ENCODE measurements at regions not wholly inside any gene's neighbourhood (a gene's known extent, or its start where the extent isn't known, plus 50 kb on each side); places are given as distances from the start of the nearest gene placed in this dataset.
"Not testable (repeated sequence)": the region's sequence is repeated elsewhere in the genome, so short reads cannot be mapped to it uniquely, and the experiment has no call there.

DNA sequence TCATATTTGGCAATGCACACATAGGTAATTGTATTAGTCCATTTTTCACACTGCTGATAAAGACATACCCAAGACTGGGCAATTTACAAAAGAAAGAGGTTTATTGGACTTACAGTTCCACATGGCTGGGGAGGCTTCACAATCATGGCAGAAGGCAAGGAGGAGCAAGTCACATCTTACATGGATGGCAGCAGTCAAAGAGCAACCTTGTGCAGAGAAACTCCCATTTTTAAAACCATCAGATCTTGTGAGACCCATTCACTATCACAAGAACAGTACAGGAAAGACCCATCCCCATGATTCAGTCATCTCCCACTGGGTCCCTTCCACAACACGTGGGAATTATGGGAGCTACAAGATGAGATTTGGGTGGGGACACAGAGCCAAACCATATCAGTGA is 123.2 kb downstream of the KBTBD2 start:
- not testable (repeated sequence) for TF ChIP-seq ZNF232, HMGXB4 (CRISPR knock-in tag; IDR thresholded peaks at IDR 0.05)

Data from WTC11 (cell line).